GM12878 (cell line): ENCODE measurements at regions not wholly inside any gene's neighbourhood (a gene's known extent, or its start where the extent isn't known, plus 50 kb on each side); places are given as distances from the start of the nearest gene placed in this dataset.

ENCODE experiments used
- EED ChIP-seq: sonication (generic); IDR thresholded peaks from 2 replicates; pipeline ENCODE4 v1.6.1; 2016; ENCODE audit warnings: antibody characterized with exemption, low read depth
- HDGF ChIP-seq: fragments of 450-650 bp; IDR thresholded peaks from 2 replicates; pipeline ENCODE4 v1.6.1; 2016; ENCODE audit warnings: antibody characterized with exemption
- POLR2AphosphoS5 ChIP-seq: IDR thresholded peaks from 2 replicates; pipeline ENCODE4 v1.6.1; 2011; ENCODE audit warnings: mild to moderate bottlenecking, low read length, inconsistent platforms
- SMC3 ChIP-seq: IDR thresholded peaks from 2 replicates; pipeline ENCODE4 v1.6.1; 2011; ENCODE audit warnings: low read length, improper control_type of control experiment, borderline replicate concordance
- TBL1XR1 ChIP-seq: IDR thresholded peaks from 2 replicates; pipeline ENCODE4 v1.6.1; 2012; ENCODE audit warnings: low read depth, low read length, improper control_type of control experiment
- WRNIP1 ChIP-seq: IDR thresholded peaks from 2 replicates; pipeline ENCODE4 v1.6.1; 2011; ENCODE audit warnings: low read depth, low read length, improper control_type of control experiment, borderline replicate concordance
- TF ChIP-seq, protein P1 (sequence below): IDR thresholded peaks from 2 replicates; pipeline ENCODE4 v1.6.1; 2012; ENCODE audit warnings: low read depth, low read length, improper control_type of control experiment

DNA sequence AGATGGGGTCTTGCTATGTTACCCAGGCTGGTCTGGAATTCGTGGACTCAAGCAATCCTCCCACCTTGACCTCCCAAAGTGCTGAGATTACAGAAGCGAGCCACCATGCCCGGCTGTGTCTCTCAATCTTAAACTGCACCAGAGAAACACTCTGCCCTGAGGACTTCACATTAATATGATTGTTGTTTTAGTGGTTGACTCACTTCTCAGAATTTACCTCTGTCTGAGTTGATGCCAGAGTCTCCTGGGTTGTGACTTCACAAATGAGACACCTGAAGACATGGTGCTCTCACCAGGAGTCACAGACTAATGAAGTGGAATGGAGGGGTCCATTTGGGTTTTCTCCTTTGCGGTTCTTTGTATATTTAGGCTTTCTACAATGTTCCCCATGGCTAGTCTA, 61.0 kb upstream of the TGIF1 start:
- TF ChIP-seq HDGF (no peak), POLR2AphosphoS5 (no peak), SMC3 (no peak), WRNIP1 (no peak), EED (no peak), TBL1XR1 (no peak)
- TF ChIP-seq, protein P1, sequence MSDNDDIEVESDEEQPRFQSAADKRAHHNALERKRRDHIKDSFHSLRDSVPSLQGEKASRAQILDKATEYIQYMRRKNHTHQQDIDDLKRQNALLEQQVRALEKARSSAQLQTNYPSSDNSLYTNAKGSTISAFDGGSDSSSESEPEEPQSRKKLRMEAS = no peak
